GM12873 (cell line): ENCODE measurements at regions not wholly inside any gene's neighbourhood (a gene's known extent, or its start where the extent isn't known, plus 50 kb on each side); places are given as distances from the start of the nearest gene placed in this dataset.

Source experiments
- TF ChIP-seq, protein P1 (sequence below): IDR thresholded peaks from 2 replicates; pipeline ENCODE4 v1.5.1; 2012; ENCODE audit warnings: low read depth, mild to moderate bottlenecking, moderate library complexity, low read length, control low read depth; ENCODE audit not compliant: insufficient read depth; ENCODE audit errors: missing control alignments

GRCh38 chr3:193884652-193885051 lies 251.3 kb upstream of the HES1 start:
- TF ChIP-seq, protein P1, sequence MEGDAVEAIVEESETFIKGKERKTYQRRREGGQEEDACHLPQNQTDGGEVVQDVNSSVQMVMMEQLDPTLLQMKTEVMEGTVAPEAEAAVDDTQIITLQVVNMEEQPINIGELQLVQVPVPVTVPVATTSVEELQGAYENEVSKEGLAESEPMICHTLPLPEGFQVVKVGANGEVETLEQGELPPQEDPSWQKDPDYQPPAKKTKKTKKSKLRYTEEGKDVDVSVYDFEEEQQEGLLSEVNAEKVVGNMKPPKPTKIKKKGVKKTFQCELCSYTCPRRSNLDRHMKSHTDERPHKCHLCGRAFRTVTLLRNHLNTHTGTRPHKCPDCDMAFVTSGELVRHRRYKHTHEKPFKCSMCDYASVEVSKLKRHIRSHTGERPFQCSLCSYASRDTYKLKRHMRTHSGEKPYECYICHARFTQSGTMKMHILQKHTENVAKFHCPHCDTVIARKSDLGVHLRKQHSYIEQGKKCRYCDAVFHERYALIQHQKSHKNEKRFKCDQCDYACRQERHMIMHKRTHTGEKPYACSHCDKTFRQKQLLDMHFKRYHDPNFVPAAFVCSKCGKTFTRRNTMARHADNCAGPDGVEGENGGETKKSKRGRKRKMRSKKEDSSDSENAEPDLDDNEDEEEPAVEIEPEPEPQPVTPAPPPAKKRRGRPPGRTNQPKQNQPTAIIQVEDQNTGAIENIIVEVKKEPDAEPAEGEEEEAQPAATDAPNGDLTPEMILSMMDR = no peak

- TF ChIP-seq, protein P1 = no peak
Measured at GRCh38 chr3:193885832-193886231, 250.1 kb upstream of the HES1 start.

DNA sequence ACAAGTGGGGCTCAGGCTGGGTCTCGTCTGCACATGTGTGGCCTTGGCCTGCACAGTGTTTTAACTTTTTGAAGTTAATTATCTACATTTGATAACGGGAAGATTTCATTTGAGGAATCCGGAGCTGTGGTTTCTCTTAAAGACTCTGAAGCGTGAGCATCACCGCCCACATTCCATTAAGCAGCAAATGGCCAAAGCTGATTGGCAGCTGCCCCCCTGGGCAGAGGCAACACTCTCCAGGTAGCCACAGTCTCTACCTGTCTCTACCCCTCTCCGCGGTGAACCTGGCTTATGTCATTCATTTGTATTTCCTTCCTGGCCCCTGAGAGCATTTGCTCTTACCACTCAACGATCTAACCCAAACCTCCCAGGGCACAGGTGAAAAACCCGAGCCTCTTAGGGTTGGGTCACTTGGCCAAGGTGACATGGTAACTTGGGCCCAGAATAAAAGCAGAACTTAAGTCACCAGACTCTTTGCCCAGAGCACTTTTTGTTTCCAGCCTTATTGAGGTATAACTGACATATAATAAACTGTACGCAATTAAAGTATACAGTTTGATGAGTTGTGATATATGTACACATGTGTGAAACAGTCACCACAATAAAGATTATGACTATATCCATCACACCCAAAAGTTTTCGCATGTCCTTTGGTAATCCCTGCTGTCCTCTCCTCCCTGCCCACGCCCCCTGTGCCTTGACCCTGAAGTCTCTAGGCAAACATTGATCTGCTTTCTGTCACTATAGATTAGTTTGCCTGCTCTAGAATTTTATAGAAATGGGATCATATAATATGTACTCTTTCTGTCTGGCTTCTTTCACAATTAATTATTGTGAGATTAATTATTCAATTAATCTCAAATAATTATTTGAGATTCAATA lies 245.7 kb upstream of the HES1 start:
- TF ChIP-seq, protein P1 = no peak

DNA sequence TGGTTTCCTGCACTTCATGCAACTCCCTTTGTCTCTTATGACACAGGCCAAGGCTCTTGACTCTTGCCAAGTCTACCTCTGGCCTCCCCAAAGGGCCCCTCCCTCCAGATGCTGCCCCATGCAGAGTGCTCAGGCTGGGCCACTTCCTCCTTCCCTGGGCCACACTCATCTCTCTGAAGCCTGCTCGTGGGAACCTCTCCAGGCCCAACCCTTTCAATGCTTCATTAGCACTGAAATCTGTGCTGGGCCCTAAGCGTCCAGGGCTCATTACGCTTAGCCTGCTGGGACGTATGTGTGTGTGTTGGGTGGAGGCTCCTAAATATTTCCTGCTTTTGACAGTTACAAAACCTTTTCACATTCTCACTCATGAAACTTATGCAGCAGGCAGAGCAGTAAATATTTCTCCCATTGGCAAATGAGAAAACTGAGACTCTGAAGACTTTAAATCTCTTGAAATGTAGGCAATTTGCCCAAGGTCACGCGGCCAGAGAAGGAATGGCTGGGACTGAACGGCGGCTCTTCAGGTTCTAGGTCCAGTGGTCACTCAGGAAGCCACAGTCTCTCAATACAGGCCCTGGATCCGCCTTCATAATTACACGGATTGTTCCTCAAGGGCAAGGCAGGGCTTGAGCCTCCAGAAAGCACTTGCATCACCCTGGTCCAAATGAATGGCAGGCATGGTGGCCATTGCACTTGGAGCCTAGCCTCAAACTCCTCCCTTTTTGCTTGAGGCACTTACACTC lies 241.7 kb upstream of the HES1 start:
- TF ChIP-seq, protein P1 = no peak

- TF ChIP-seq, protein P1 = no peak
Measured at GRCh38 chr3:193895409-193895808, 240.5 kb upstream of the HES1 start.

DNA sequence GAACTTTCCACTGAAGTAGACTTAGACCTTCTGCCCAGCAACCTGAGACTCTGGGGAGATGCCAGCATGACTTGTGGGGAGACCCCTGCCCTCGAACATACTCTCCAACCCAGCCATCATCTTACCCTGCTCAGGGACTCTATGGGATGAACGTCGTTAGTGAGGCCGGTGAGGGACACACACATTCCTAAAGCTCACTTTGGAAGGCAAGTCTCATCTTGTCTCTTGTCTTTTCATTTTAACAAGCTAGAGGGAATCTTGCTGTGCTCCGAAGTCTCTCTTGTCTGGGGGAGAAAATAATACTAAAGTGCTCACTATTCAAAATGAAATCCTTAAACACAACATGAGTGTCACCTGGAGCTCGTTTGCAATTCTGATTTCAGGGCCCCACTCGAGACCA lies 239.5 kb upstream of the HES1 start:
- TF ChIP-seq, protein P1 = no peak

GRCh38 chr3:193897288-193897687 lies 238.7 kb upstream of the HES1 start:
- TF ChIP-seq, protein P1 = no peak
